SH-SY5Y (cell line): ENCODE measurements at regions not wholly inside any gene's neighbourhood (a gene's known extent, or its start where the extent isn't known, plus 50 kb on each side); places are given as distances from the start of the nearest gene placed in this dataset.

Experiments
- GATA2 ChIP-seq: IDR thresholded peaks from 2 replicates; pipeline ENCODE4 v1.6.1; 2011; ENCODE audit warnings: mild to moderate bottlenecking, low read depth, low read length
- GATA3 ChIP-seq: IDR thresholded peaks from 2 replicates; pipeline ENCODE4 v1.6.1; 2011; ENCODE audit warnings: low read depth, mild to moderate bottlenecking, low read length, moderate library complexity

GRCh38 chr17:53765609-53766008, 57.1 kb upstream of the KIF2B start:
- TF ChIP-seq GATA2 (no peak), GATA3 (no peak)
